T-helper 1 cell treated with Interleukin-12 subunit alpha and Interleukin-12 subunit beta and Interleukin-4 antibody, amounts not matched to agents 30 ng/mL and 1 ng/mL, for 36 hours (primary cell): ENCODE measurements at regions not wholly inside any gene's neighbourhood (a gene's known extent, or its start where the extent isn't known, plus 50 kb on each side); places are given as distances from the start of the nearest gene placed in this dataset.
"Not testable (repeated sequence)": the region's sequence is repeated elsewhere in the genome, so short reads cannot be mapped to it uniquely, and the experiment has no call there.

Experiments
- intact Hi-C: fragments of 100-400 bp; cut with micrococcal nuclease; formaldehyde crosslinking; loops from one replicate; pipeline ENCODE4 v1.15.1; 2024

GRCh38 chr17:63075969-63076368 is 109.9 kb downstream of the TANC2 start:
- intact Hi-C loops = no loop called here

GRCh38 chr17:63078707-63079106 is 112.7 kb downstream of the TANC2 start:
- intact Hi-C loops = no loop called here

- intact Hi-C loops = loop anchor here (1.0 kb wide), 1 partner anchor 324 kb away; no protein-coding TSS in a partner anchor
These were observed 116.3 kb downstream of the TANC2 start for GRCh38 chr17:63082273-63082861.

- intact Hi-C loops = loop anchor here (1.0 kb wide), 1 partner anchor 323 kb away; no protein-coding TSS in a partner anchor
These were observed 116.9 kb downstream of the TANC2 start for GRCh38 chr17:63082952-63083351.

GRCh38 chr17:63086483-63087185 is 120.6 kb downstream of the TANC2 start:
- intact Hi-C loops = no loop called here

GRCh38 chr17:63090358-63091114 is 124.5 kb downstream of the TANC2 start:
- intact Hi-C loops = not testable (repeated sequence)

- intact Hi-C loops = not testable (repeated sequence)
These were observed 125.9 kb downstream of the TANC2 start for GRCh38 chr17:63091909-63092308.

GRCh38 chr17:63094631-63095030 is 128.6 kb downstream of the TANC2 start:
- intact Hi-C loops = no loop called here

- intact Hi-C loops = no loop called here
These were observed 129.4 kb downstream of the TANC2 start for GRCh38 chr17:63095459-63095858.

GRCh38 chr17:63095879-63096278 is 129.8 kb downstream of the TANC2 start:
- intact Hi-C loops = no loop called here

- intact Hi-C loops = no loop called here
These were observed 130.4 kb downstream of the TANC2 start for GRCh38 chr17:63096426-63096825.

GRCh38 chr17:63099425-63099824 is 133.4 kb downstream of the TANC2 start:
- intact Hi-C loops = no loop called here

- intact Hi-C loops = no loop called here
These were observed 136.0 kb downstream of the TANC2 start for GRCh38 chr17:63102034-63102433.

- intact Hi-C loops = no loop called here
These were observed 140.0 kb downstream of the TANC2 start for GRCh38 chr17:63106050-63106449.

- intact Hi-C loops = no loop called here
These were observed 143.6 kb downstream of the TANC2 start for GRCh38 chr17:63109661-63110060.

GRCh38 chr17:63113167-63113566 is 147.1 kb downstream of the TANC2 start:
- intact Hi-C loops = no loop called here

GRCh38 chr17:63116228-63116627 is 150.2 kb downstream of the TANC2 start:
- intact Hi-C loops = no loop called here

GRCh38 chr17:63116967-63117830 is 151.2 kb downstream of the TANC2 start:
- intact Hi-C loops = no loop called here

- intact Hi-C loops = no loop called here
These were observed 154.4 kb downstream of the TANC2 start for GRCh38 chr17:63120406-63120805.

GRCh38 chr17:63124536-63124935 is 158.5 kb downstream of the TANC2 start:
- intact Hi-C loops = no loop called here

GRCh38 chr17:63124958-63125357 is 158.9 kb downstream of the TANC2 start:
- intact Hi-C loops = no loop called here
